HepG2 (cell line): ENCODE measurements at regions not wholly inside any gene's neighbourhood (a gene's known extent, or its start where the extent isn't known, plus 50 kb on each side); places are given as distances from the start of the nearest gene placed in this dataset.

ENCODE experiments used
- ARNTL ChIP-seq: sonication (generic); formaldehyde crosslinking; IDR thresholded peaks from 2 replicates; pipeline ENCODE4 v1.4.0; 2020; ENCODE audit warnings: mild to moderate bottlenecking, missing genetic modification reagents
- HOXA7 ChIP-seq: sonication (generic); formaldehyde crosslinking; IDR thresholded peaks from 2 replicates; pipeline ENCODE4 v1.8.1; 2022; ENCODE audit warnings: mild to moderate bottlenecking, missing genetic modification reagents, moderate library complexity
- MTA1 ChIP-seq: sonication (generic); formaldehyde crosslinking; IDR thresholded peaks from 2 replicates; pipeline ENCODE4 v1.4.0; 2020; ENCODE audit warnings: missing genetic modification reagents, mild to moderate bottlenecking, borderline replicate concordance
- PRDM10 ChIP-seq: sonication (generic); formaldehyde crosslinking; IDR thresholded peaks from 2 replicates; pipeline ENCODE4 v1.4.0; 2020; ENCODE audit warnings: low read depth, missing genetic modification reagents
- PRMT3 ChIP-seq: sonication (generic); formaldehyde crosslinking; IDR thresholded peaks from 2 replicates; pipeline ENCODE4 v1.8.1; 2022; ENCODE audit warnings: low read depth, mild to moderate bottlenecking, moderate library complexity, missing genetic modification reagents, borderline replicate concordance
- SSRP1 ChIP-seq: IDR thresholded peaks from 2 replicates; pipeline ENCODE4 v1.6.1; 2016; ENCODE audit warnings: control low read depth
- TEF ChIP-seq: sonication (generic); formaldehyde crosslinking; IDR thresholded peaks from 2 replicates; pipeline ENCODE4 v1.5.0; 2020; ENCODE audit warnings: missing genetic modification reagents
- TP53 ChIP-seq: sonication (generic); formaldehyde crosslinking; conservative IDR thresholded peaks from 2 replicates; pipeline ENCODE4 v1.4.0; 2020; ENCODE audit warnings: missing genetic modification reagents
- YEATS4 ChIP-seq: sonication (generic); formaldehyde crosslinking; IDR thresholded peaks from 2 replicates; pipeline ENCODE4 v1.4.0; 2020; ENCODE audit warnings: missing genetic modification reagents, borderline replicate concordance
- ZBTB8A ChIP-seq: sonication (generic); formaldehyde crosslinking; IDR thresholded peaks from 2 replicates; pipeline ENCODE4 v1.4.0; 2020; ENCODE audit warnings: mild to moderate bottlenecking, low read depth, missing genetic modification reagents, borderline replicate concordance
- ZNF136 ChIP-seq: sonication (generic); formaldehyde crosslinking; IDR thresholded peaks from 2 replicates; pipeline ENCODE4 v1.8.1; 2022; ENCODE audit warnings: low read depth, mild to moderate bottlenecking, moderate library complexity, missing genetic modification reagents
- ZNF318 ChIP-seq: sonication (generic); formaldehyde crosslinking; IDR thresholded peaks from 2 replicates; pipeline ENCODE4 v1.4.0; 2020; ENCODE audit warnings: mild to moderate bottlenecking, missing genetic modification reagents
- ZNF333 ChIP-seq: sonication (generic); formaldehyde crosslinking; IDR thresholded peaks from 2 replicates; pipeline ENCODE4 v1.4.0; 2020; ENCODE audit warnings: mild to moderate bottlenecking, missing genetic modification reagents, borderline replicate concordance
- ZNF547 ChIP-seq: sonication (generic); formaldehyde crosslinking; IDR thresholded peaks from 2 replicates; pipeline ENCODE4 v1.5.1; 2020; ENCODE audit warnings: mild to moderate bottlenecking, missing genetic modification reagents

- no peak for TF ChIP-seq ZNF333
- TF ChIP-seq TP53: no peak
- no peak for TF ChIP-seq PRDM10 (CRISPR knock-in tag)
- no peak for TF ChIP-seq TEF (CRISPR knock-in tag)
- TF ChIP-seq ZNF318 (CRISPR knock-in tag): no peak
- TF ChIP-seq ZNF136 (CRISPR knock-in tag): no peak
- no peak for TF ChIP-seq PRMT3 (CRISPR knock-in tag)
- no peak for TF ChIP-seq YEATS4 (CRISPR knock-in tag)
- TF ChIP-seq SSRP1: no peak
- TF ChIP-seq ARNTL: no peak
- TF ChIP-seq ZBTB8A (CRISPR knock-in tag): no peak
- TF ChIP-seq HOXA7 (CRISPR knock-in tag): no peak
- no peak for TF ChIP-seq MTA1
- TF ChIP-seq ZNF547: no peak
Observed at GRCh38 chr2:43142921-43143438, 83.4 kb downstream of the ZFP36L2 start (continued).
